ENCODE measurements at regions not wholly inside any gene's neighbourhood (a gene's known extent, or its start where the extent isn't known, plus 50 kb on each side); places are given as distances from the start of the nearest gene placed in this dataset.

GRCh38 chr5:106142116-106142515, 1528.6 kb downstream of the EFNA5 start:
- TF ChIP-seq POLR2AphosphoS5 (IDR thresholded peaks at IDR 0.05) (no peak), CTCF (IDR thresholded peaks at IDR 0.05) (no peak)
